Activated CD4-positive, alpha-beta T cell treated with anti-CD3 and anti-CD28 coated beads, Interleukin-2, amount 10 ng/mL, durations not matched to agents 7 days and 5 days (primary cell): ENCODE measurements at regions not wholly inside any gene's neighbourhood (a gene's known extent, or its start where the extent isn't known, plus 50 kb on each side); places are given as distances from the start of the nearest gene placed in this dataset.

ENCODE experiments used
- CTCF ChIA-PET: fragments of 350-600 bp; sonication (Branson Sonifier 250); formaldehyde crosslinking; loops from one replicate; lab custom pipeline; 2021; ENCODE audit warnings: antibody characterized with exemption; lab: Charles Lee
- POLR2A ChIA-PET: fragments of 350-600 bp; sonication (Branson Sonifier 250); formaldehyde crosslinking; loops from one replicate; lab custom pipeline; 2021; ENCODE audit warnings: antibody characterized with exemption; lab: Charles Lee
- DNase-seq: peaks from one replicate; pipeline ENCODE4 v3.0.0-alpha.2; 2020
- H3K27ac Mint-ChIP-seq: one replicate; pipeline ENCODE4 v1.8.0; 2021; ENCODE audit warnings: mild to moderate bottlenecking, moderate library complexity, mixed read lengths
- H3K27me3 Mint-ChIP-seq: one replicate; pipeline ENCODE4 v1.8.0; 2021; ENCODE audit warnings: mixed read lengths
- H3K36me3 Mint-ChIP-seq: one replicate; pipeline ENCODE4 v1.8.0; 2021; ENCODE audit warnings: low read depth, mixed read lengths
- H3K4me1 Mint-ChIP-seq: one replicate; pipeline ENCODE4 v1.8.0; 2021; ENCODE audit warnings: mixed read lengths
- H3K4me3 Mint-ChIP-seq: one replicate; pipeline ENCODE4 v1.8.0; 2021; ENCODE audit warnings: mild to moderate bottlenecking, moderate library complexity, mixed read lengths
- H3K9me3 Mint-ChIP-seq: one replicate; pipeline ENCODE4 v1.8.0; 2021; ENCODE audit warnings: mixed read lengths

DNA sequence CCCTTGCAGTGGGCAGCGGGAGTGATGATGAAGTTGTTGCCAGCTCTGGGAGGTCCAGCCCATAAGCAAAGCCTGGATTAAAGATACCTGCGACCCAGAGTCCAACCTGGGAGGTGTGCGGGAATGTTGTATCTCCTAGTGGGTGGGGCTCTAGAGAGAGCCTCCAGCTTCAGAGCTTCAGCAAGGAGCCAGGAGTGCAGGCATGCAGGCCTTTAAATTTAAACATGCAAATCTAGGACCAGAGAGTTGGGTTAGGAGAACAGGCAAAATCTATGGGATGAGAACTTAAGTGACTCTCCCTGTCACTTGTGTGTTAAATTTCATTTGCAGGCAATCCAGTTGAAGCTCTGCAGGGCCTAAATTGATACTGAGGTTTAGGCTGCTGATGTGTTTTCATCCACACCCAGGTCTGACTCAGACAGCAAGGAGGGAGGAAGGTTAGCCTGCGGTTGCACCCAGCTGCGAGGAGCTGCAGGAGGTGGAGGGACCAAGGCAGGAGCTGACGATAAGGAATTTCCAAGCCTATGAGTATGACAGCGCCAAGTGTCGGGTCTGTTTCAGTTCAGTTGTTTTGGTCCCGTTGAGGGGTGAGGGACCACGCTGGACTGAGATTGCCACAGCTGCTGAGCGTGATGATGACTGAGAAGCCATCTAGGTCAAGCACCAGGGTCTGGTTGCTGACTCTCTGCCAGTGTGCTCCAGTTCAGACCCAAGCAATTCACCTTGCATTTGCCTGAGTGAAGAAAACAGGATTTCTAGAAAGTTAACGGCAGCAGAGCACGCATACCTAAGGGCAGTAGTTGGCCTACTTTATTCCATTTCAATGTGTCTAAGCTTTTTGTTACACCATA is 243.0 kb downstream of the ICE1 start:
- Mint-ChIP-seq H3K4me3 (no peak overlapping the region), H3K27ac (no peak overlapping the region), H3K36me3 (no peaks in the 10 kb centered on the region), H3K9me3 (no peaks in the 10 kb centered on the region), H3K4me1 (no peaks in the 10 kb centered on the region), H3K27me3 (peaks cover 3% of the 10 kb centered on the region)
- DNase-seq: no peak
- ChIA-PET CTCF (no interaction called here), POLR2A (no interaction called here)

DNA sequence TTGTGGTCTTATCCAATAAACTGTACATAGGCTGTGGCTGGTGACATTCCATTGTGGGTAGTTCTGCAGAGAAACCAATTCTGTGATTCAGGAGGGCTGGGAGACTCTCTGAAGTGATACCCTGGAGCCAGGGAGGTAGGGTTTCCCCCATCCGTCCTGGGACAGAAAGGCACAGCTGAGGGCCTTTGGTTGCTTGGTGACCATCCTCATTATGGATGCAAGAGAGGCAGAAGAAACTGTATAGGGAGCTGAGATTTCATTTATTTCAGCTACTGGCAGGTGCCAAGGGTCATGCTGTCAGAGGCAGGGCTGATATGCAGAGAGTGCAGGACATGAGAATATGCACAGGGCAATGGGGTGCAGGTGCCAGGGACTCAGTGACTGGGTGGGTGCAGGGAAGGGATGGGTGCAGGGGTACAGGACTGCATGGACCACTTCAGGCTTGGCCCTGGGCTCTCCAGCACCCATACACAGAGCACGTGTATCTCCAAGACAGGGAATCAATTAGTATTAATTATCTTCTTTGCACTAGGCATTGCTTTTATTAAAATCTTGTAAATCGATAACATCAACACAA is 236.5 kb downstream of the ICE1 start:
- Mint-ChIP-seq H3K4me3 (no peak overlapping the region), H3K27ac (no peak overlapping the region), H3K9me3 (no peaks in the 10 kb centered on the region), H3K36me3 (no peaks in the 10 kb centered on the region), H3K27me3 (peaks cover 4% of the 10 kb centered on the region), H3K4me1 (no peaks in the 10 kb centered on the region)
- DNase-seq: no peak
- POLR2A ChIA-PET: no interaction called here
- CTCF ChIA-PET: no interaction called here

DNA sequence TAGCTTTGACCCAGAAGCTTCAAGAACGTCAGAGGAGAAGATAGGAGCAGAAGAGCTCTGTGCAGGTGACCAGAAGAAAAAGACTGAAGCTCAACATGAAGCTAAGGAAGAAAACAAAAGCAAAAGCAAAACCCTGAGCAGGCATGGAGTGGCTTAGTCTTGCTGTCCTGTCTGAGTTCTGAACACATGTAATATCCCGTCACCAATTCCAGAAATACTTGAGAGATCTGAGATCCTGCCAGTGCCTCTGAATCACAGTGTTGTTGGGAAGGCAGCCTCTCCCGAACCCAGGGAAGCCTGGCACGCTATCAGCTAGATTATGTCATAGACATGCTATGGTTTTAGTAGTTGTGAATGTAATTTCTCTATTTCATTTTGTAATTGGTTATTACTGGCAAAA is 235.7 kb downstream of the ICE1 start:
- Mint-ChIP-seq H3K27ac (no peak overlapping the region), H3K4me3 (no peak overlapping the region), H3K36me3 (no peaks in the 10 kb centered on the region), H3K9me3 (no peaks in the 10 kb centered on the region), H3K27me3 (peaks cover 4% of the 10 kb centered on the region), H3K4me1 (no peaks in the 10 kb centered on the region)
- ChIA-PET POLR2A (no interaction called here), CTCF (no interaction called here)
- DNase-seq: no peak

DNA sequence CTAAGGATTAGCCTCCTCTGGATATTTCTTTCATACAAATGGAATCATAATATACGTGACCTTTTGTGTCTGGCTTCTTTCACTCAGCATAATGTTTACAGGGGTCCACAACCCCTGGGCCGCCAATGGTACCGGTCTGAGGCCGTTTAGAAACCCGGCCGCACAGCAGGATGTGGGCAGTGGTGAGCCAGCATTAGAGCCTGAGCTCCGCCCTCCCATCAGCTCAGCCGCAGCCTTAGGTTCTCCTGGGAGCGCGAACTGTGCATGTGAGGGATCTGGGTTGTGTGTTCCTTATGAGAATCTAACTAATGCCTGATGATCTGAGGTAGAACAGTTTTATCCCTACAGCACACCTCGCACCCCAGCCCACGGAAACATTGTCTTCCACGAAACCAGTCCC is 229.7 kb downstream of the ICE1 start:
- Mint-ChIP-seq H3K27me3 (peaks cover 4% of the 10 kb centered on the region), H3K36me3 (no peaks in the 10 kb centered on the region), H3K27ac (no peak overlapping the region), H3K4me1 (no peaks in the 10 kb centered on the region), H3K4me3 (no peak overlapping the region), H3K9me3 (no peaks in the 10 kb centered on the region)
- DNase-seq: no peak
- CTCF ChIA-PET: no interaction called here
- POLR2A ChIA-PET: no interaction called here

DNA sequence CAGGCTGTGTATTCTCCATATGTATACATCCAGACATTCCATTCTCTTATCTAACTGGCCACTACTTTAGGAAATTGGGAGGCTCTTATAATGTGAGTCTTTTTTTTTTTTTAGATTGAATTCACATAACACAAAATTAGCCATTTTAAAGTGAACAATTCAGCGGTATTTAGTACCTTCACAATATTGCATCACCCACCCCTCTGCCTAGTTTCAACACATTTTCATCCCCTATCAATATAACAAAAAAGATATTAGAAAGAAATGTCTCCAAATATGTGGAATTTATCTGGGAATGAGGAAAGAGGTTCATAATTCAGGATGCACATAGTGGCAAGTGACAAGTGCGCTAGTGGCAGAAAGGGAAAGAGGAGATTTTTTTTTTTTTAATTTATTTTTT is 228.5 kb downstream of the ICE1 start:
- no peaks in the 10 kb centered on the region for H3K4me1 Mint-ChIP-seq
- no peak overlapping the region for H3K4me3 Mint-ChIP-seq
- peaks cover 4% of the 10 kb centered on the region for H3K27me3 Mint-ChIP-seq
- no peaks in the 10 kb centered on the region for H3K36me3 Mint-ChIP-seq
- ChIA-PET POLR2A (no interaction called here), CTCF (no interaction called here)
- no peak overlapping the region for H3K27ac Mint-ChIP-seq
- H3K9me3 Mint-ChIP-seq: no peaks in the 10 kb centered on the region
- no peak for DNase-seq

DNA sequence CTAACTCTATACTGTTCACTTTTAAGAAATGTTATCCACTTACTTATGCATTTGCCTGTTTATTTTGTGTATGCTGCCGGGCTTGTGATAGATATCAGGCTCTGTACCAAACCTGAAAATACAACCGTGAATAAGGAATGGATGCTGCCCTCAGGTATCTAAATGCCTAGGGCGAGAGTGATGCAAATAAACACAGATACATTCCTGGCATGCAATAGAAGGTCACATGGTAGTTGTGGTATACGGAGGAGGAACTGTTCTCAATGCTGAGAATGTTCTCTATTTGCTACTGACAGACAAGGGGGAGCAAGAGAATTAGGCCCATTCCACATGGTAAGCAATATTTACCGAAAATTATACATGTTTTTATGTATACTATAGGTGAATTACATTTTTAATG is 227.8 kb downstream of the ICE1 start:
- Mint-ChIP-seq H3K27me3 (peaks cover 4% of the 10 kb centered on the region), H3K36me3 (no peaks in the 10 kb centered on the region), H3K4me3 (no peak overlapping the region), H3K9me3 (no peaks in the 10 kb centered on the region), H3K27ac (no peak overlapping the region), H3K4me1 (no peaks in the 10 kb centered on the region)
- POLR2A ChIA-PET: no interaction called here
- CTCF ChIA-PET: no interaction called here
- no peak for DNase-seq

DNA sequence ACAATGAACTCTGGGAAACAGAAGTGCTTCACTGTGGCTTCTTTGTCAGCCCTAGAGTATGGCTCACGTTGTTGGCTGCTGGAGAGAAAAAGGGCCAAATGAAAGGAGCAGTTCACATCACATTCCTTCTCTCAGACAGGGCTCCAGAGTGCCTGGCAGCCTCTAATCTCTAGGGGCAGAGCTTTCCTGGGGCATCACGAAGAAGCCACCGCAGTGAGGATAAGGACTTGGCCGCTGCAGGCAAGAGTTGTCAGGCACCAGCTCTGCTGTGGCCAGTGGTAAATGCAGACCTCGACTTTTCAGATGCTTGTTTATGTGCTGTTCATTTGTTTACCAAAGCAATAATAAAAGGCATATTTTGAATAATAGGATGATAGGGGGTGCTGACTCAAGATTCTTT is 227.2 kb downstream of the ICE1 start:
- ChIA-PET POLR2A (no interaction called here), CTCF (no interaction called here)
- no peak for DNase-seq
- Mint-ChIP-seq H3K4me3 (no peak overlapping the region), H3K27ac (no peak overlapping the region), H3K9me3 (no peaks in the 10 kb centered on the region), H3K36me3 (no peaks in the 10 kb centered on the region), H3K27me3 (peaks cover 4% of the 10 kb centered on the region), H3K4me1 (no peaks in the 10 kb centered on the region)

DNA sequence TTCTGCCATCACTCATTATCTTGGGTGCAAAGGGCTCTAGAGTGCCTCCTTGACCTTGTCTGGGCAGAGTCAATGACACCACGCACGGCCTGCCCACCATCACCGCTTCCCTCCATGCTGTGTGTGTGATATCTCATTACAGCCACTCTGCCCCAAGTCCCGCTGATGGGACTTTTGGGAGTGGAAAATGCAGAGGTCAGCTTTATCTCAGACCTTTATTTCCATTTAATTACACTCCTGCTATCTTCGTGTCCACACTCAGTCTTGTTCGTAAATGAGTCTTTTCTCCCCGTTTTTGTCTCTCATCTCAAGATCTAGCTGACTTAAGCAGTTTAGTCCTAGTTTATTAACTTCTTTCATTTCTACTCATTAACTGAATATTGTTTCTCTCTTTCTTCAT is 226.2 kb downstream of the ICE1 start:
- POLR2A ChIA-PET: no interaction called here
- H3K9me3 Mint-ChIP-seq: no peaks in the 10 kb centered on the region
- H3K36me3 Mint-ChIP-seq: no peaks in the 10 kb centered on the region
- CTCF ChIA-PET: no interaction called here
- H3K27ac Mint-ChIP-seq: no peak overlapping the region
- no peak overlapping the region for H3K4me3 Mint-ChIP-seq
- DNase-seq: no peak
- H3K4me1 Mint-ChIP-seq: no peaks in the 10 kb centered on the region
- no peaks in the 10 kb centered on the region for H3K27me3 Mint-ChIP-seq

DNA sequence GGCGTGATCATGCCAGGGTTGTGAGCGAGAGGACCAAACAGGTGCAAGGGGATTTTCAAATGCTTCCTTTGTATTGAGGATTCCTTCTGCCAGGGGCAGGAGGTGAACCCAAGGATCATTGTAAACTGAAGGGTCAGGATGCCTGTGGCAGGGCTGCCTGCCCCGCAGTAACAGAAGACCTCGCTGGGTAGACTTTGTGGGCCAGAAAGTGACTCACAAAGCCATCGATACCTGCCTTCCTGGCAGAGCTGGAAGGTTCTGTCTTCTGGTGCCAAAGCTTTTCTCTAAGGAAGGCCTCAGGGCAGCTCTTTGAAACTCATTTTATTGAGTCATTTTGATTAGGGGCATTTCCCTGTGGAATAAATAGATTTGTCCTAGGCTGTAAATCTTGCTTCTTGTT is 223.4 kb downstream of the ICE1 start:
- H3K27me3 Mint-ChIP-seq: no peaks in the 10 kb centered on the region
- H3K4me3 Mint-ChIP-seq: no peak overlapping the region
- no peaks in the 10 kb centered on the region for H3K36me3 Mint-ChIP-seq
- no peak overlapping the region for H3K27ac Mint-ChIP-seq
- POLR2A ChIA-PET: no interaction called here
- no peaks in the 10 kb centered on the region for H3K4me1 Mint-ChIP-seq
- CTCF ChIA-PET: no interaction called here
- DNase-seq: no peak
- H3K9me3 Mint-ChIP-seq: no peaks in the 10 kb centered on the region

DNA sequence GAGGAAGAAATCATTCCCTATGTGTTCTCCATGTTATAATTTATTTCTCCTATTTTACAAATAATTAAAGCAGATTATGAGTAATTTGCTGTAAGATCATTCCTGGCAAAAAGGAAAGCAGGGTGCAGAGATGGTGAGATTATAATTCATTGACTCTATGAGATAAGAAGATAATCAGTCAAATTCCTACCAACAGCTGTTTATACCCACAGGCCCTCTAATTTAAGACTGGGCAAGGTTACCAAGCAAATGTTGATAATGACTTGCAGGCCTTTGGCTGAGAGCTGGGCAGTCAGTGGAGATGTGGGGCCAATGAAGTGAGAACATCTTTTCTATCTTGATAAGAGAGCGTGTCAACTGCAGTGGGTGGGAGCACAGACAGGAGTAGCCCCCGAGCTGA is 222.7 kb downstream of the ICE1 start:
- no peak for DNase-seq
- POLR2A ChIA-PET: no interaction called here
- CTCF ChIA-PET: no interaction called here
- Mint-ChIP-seq H3K36me3 (no peaks in the 10 kb centered on the region), H3K27ac (no peak overlapping the region), H3K9me3 (no peaks in the 10 kb centered on the region), H3K4me1 (no peaks in the 10 kb centered on the region), H3K27me3 (no peaks in the 10 kb centered on the region), H3K4me3 (no peak overlapping the region)

DNA sequence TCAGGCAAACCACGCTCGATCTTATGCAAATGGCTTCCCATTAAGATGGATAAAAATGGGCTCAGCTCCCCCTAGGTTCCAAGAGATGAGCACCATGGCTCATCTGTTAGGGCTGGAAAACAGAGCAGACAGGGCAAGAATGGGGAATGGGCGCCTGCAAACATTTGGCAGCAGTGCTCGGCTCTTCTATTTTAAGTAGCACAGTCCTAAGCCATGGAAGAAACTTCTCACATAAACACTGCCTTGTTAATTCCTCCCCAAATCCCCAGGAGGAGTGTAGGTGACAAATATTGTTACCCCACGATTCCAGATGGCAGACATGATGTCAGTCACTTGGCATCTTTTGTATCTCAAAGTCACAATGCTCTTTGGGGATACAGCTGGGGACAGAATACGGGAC is 221.8 kb downstream of the ICE1 start:
- CTCF ChIA-PET: no interaction called here
- no peak overlapping the region for H3K27ac Mint-ChIP-seq
- H3K9me3 Mint-ChIP-seq: no peaks in the 10 kb centered on the region
- H3K4me3 Mint-ChIP-seq: no peak overlapping the region
- no peaks in the 10 kb centered on the region for H3K36me3 Mint-ChIP-seq
- no peaks in the 10 kb centered on the region for H3K27me3 Mint-ChIP-seq
- POLR2A ChIA-PET: no interaction called here
- no peaks in the 10 kb centered on the region for H3K4me1 Mint-ChIP-seq
- no peak for DNase-seq

DNA sequence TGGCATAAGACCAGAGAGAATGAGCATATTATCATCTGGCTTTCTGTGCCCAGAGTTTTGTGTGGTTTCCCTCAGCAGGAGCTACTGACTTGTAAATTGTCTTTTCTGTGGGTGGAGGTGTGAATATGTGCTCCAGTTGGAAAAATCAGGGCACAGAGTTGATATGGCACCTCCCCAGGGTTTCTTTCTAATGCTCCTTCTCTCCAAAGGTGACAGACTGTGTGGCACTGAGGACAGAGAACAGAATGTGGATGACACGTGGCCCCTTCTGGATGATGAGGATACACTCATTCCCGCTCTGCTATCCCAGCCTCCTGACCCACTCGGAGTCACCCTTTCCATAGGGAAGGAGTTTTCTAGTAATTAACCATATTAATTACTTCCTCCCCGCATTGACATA is 221.0 kb downstream of the ICE1 start:
- DNase-seq: no peak
- Mint-ChIP-seq H3K4me1 (no peaks in the 10 kb centered on the region), H3K36me3 (no peaks in the 10 kb centered on the region), H3K27me3 (no peaks in the 10 kb centered on the region), H3K4me3 (no peak overlapping the region), H3K27ac (no peak overlapping the region), H3K9me3 (no peaks in the 10 kb centered on the region)
- POLR2A ChIA-PET: no interaction called here
- CTCF ChIA-PET: no interaction called here

DNA sequence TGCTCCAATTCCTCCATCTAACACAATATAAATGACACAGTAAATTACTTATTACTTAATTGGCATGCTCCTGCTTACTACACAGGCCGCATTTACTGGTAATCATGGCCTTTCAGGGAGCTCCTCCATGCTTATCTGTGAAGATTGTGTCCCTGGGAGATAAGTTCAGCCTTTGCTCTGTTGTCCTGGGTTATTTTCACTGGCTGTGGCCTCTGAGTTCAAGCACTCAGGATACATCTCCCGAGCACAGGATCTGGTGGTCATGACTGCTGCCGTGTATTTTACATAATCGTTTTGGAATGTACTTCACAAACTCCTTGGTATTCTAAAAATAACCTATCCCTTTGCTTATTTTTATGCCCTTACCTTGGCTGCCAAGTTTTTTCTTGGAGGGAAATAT is 215.7 kb downstream of the ICE1 start:
- POLR2A ChIA-PET: no interaction called here

DNA sequence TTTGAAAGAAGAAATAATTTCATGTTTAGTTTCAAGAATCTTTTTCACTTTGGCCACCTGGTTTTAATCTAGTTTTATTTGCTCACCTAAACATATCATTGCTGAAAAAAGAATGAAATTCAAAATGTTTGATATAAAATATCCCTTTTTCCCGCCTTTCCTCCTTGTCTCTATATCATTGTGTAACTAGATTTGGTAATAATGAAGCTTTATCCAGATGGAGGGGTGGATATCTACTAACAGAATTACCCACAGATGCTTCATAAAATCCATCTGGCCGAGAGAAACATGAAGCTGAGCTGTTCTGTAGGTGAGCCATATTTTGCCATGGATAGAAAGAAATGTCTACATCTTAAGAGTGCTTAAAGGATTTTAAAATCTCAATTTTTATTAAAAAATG is 214.7 kb downstream of the ICE1 start:
- POLR2A ChIA-PET: no interaction called here
- Mint-ChIP-seq H3K9me3 (no peaks in the 10 kb centered on the region), H3K27me3 (peaks cover 2% of the 10 kb centered on the region), H3K4me3 (no peak overlapping the region), H3K27ac (no peak overlapping the region), H3K4me1 (no peaks in the 10 kb centered on the region), H3K36me3 (no peaks in the 10 kb centered on the region)
- CTCF ChIA-PET: no interaction called here
- DNase-seq: no peak

More for the DNA sequence above, 215.7 kb downstream of the ICE1 start:
- Mint-ChIP-seq H3K27me3 (peaks cover 2% of the 10 kb centered on the region), H3K9me3 (no peaks in the 10 kb centered on the region), H3K36me3 (no peaks in the 10 kb centered on the region), H3K27ac (no peak overlapping the region), H3K4me3 (no peak overlapping the region), H3K4me1 (no peaks in the 10 kb centered on the region)
- CTCF ChIA-PET: no interaction called here
- no peak for DNase-seq
